Caki2 (cell line): ENCODE measurements at regions not wholly inside any gene's neighbourhood (a gene's known extent, or its start where the extent isn't known, plus 50 kb on each side); places are given as distances from the start of the nearest gene placed in this dataset.
A peak's percentile ranks its signal among the peaks of the same experiment; 100 is the strongest.
"Not testable (repeated sequence)": the region's sequence is repeated elsewhere in the genome, so short reads cannot be mapped to it uniquely, and the experiment has no call there.

Experiments
- DNase-seq: peaks from one replicate; pipeline ENCODE4 v3.0.0-alpha.2; 2015; ENCODE audit warnings: low read depth
- in situ Hi-C: cut with HindIII; loops from 2 replicates; pipeline ENCODE4 v1.10.0; 2016; ENCODE audit warnings: low sequenced_read_pairs, low pct_unique_long_range_greater_than_20kb, mixed read lengths

- in situ Hi-C loops, result loop anchor here (25.0 kb wide), 1 partner anchor 227 kb away; no protein-coding TSS in a partner anchor
- DNase-seq, result peak; percentile 20
Measured at GRCh38 chr4:4659871-4660651, 118.2 kb upstream of the STX18 start.

GRCh38 chr4:4658052-4658451 lies 116.2 kb upstream of the STX18 start:
- DNase-seq, result no peak
- in situ Hi-C loops, result loop anchor here (25.0 kb wide), 1 partner anchor 229 kb away; no protein-coding TSS in a partner anchor

GRCh38 chr4:4656977-4657376 lies 115.1 kb upstream of the STX18 start:
- no peak for DNase-seq
- in situ Hi-C loops, result loop anchor here (25.0 kb wide), 1 partner anchor 230 kb away; no protein-coding TSS in a partner anchor

- DNase-seq, result no peak
- in situ Hi-C loops, result loop anchor here (25.0 kb wide), 1 partner anchor 231 kb away; no protein-coding TSS in a partner anchor
Measured at GRCh38 chr4:4655901-4656300, 114.1 kb upstream of the STX18 start.

- DNase-seq, result no peak
- in situ Hi-C loops, result loop anchor here (25.0 kb wide), 1 partner anchor 232 kb away; no protein-coding TSS in a partner anchor
Measured at GRCh38 chr4:4655011-4655410, 113.2 kb upstream of the STX18 start.

GRCh38 chr4:4651811-4652755 lies 110.2 kb upstream of the STX18 start:
- no peak for DNase-seq

GRCh38 chr4:4647041-4647440 lies 105.2 kb upstream of the STX18 start:
- DNase-seq, result no peak

More at GRCh38 chr4:4651811-4652755, 110.2 kb upstream of the STX18 start:
- in situ Hi-C loops, result loop anchor here (25.0 kb wide), 1 partner anchor 235 kb away; no protein-coding TSS in a partner anchor

GRCh38 chr4:4645743-4646142 lies 103.9 kb upstream of the STX18 start:
- in situ Hi-C loops, result no loop called here
- DNase-seq, result no peak

More at GRCh38 chr4:4647041-4647440, 105.2 kb upstream of the STX18 start:
- in situ Hi-C loops, result no loop called here

- DNase-seq, in situ Hi-C loops: not testable (repeated sequence)
Measured at GRCh38 chr4:4644277-4644676, 102.4 kb upstream of the STX18 start.

GRCh38 chr4:4643743-4644142 lies 101.9 kb upstream of the STX18 start:
- in situ Hi-C loops, DNase-seq: not testable (repeated sequence)

GRCh38 chr4:4643306-4643705 lies 101.5 kb upstream of the STX18 start:
- in situ Hi-C loops, result no loop called here
- no peak for DNase-seq

GRCh38 chr4:4642496-4643000 lies 100.7 kb upstream of the STX18 start:
- DNase-seq, result no peak
- in situ Hi-C loops, result no loop called here

GRCh38 chr4:4641661-4642495 lies 100.0 kb upstream of the STX18 start:
- in situ Hi-C loops, result no loop called here
- no peak for DNase-seq

GRCh38 chr4:4641254-4641653 lies 99.4 kb upstream of the STX18 start:
- in situ Hi-C loops, result no loop called here

GRCh38 chr4:4640692-4641091 lies 98.8 kb upstream of the STX18 start:
- DNase-seq, result no peak
- in situ Hi-C loops, result no loop called here

More at GRCh38 chr4:4641254-4641653, 99.4 kb upstream of the STX18 start:
- DNase-seq, result no peak

GRCh38 chr4:4639370-4639769 lies 97.5 kb upstream of the STX18 start:
- DNase-seq, result no peak
- in situ Hi-C loops, result no loop called here

GRCh38 chr4:4637710-4638109 lies 95.9 kb upstream of the STX18 start:
- DNase-seq, result no peak
- in situ Hi-C loops, result no loop called here

GRCh38 chr4:4633431-4633830 lies 91.6 kb upstream of the STX18 start:
- in situ Hi-C loops, result no loop called here
- DNase-seq, result no peak
